Hippocampal formation (tissue), 2 donors: ENCODE measurements at regions not wholly inside any gene's neighbourhood (a gene's known extent, or its start where the extent isn't known, plus 50 kb on each side); places are given as distances from the start of the nearest gene placed in this dataset.
"Not testable (repeated sequence)": the region's sequence is repeated elsewhere in the genome, so short reads cannot be mapped to it uniquely, and the experiment has no call there.

Experiments
- DNase-seq, 2 donors: peaks; one replicate each; lab custom pipeline; 2025; lab: John Stamatoyannopoulos, UW

DNA sequence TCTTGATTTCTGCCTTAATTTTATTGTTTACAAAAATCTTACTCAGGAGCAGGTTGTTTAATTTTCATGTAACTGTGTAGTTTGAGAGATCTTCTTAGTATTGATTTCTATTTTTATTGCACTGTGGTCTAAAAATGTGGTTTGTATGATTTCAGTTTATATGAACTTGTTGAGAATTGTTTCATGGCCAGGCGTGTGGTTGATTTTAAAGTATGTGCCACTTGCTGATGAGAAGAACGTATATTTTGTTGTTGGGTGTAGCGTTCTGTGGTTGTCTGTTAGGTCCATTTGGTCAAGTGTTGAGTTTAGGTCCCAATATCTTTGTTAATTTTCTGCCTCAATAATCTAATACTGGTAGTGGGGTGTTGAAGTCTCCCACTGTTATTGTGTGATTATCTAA is 996.8 kb downstream of the PCDH19 start:
- DNase-seq: no peak

DNA sequence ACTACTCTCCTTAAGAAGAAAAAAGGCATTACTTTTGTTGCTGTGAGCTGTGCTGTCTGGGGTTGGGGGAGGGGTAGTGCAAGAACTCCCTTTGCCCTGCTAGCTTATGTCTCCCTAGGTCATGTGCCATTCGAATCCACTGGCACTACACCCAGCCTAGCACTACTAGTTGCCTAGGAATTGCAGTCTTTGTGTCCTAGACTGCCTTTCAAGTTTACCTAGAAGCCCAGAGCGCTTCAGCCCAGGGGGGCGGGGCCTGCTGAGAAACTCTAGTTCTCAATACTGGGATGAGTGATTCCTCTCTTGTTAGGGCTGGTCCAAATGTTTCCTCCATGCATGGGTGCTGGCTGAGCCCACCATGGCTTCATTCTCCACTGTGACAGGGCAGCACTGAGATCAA is 1011.5 kb downstream of the PCDH19 start:
- DNase-seq: no peak

GRCh38 chrX:99397879-99398278 is 1012.2 kb downstream of the PCDH19 start:
- no peak for DNase-seq

- no peak for DNase-seq
Observed at GRCh38 chrX:99394456-99394855, 1015.6 kb downstream of the PCDH19 start.

- no peak for DNase-seq
Observed at GRCh38 chrX:99384594-99385374, 1025.3 kb downstream of the PCDH19 start.

DNA sequence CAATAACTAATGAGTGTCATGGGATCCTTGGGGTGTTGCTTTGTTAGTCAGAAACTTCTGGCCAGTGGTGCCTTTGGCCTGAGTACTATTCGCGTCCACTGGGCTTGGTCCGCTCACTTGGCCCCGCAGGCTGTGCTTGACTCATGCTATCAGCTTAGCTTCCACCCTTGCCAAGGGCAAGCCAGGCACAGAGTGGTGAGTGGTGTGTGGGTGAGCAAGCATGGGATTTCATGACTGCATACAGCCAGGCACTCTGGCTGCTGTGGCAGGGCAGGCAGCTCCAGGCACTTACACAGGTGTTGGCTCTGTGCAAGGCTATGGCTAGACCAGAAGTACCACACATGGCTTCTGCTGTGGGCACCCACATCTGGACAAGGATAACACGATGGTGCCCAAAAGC is 1026.3 kb downstream of the PCDH19 start:
- no peak for DNase-seq

DNA sequence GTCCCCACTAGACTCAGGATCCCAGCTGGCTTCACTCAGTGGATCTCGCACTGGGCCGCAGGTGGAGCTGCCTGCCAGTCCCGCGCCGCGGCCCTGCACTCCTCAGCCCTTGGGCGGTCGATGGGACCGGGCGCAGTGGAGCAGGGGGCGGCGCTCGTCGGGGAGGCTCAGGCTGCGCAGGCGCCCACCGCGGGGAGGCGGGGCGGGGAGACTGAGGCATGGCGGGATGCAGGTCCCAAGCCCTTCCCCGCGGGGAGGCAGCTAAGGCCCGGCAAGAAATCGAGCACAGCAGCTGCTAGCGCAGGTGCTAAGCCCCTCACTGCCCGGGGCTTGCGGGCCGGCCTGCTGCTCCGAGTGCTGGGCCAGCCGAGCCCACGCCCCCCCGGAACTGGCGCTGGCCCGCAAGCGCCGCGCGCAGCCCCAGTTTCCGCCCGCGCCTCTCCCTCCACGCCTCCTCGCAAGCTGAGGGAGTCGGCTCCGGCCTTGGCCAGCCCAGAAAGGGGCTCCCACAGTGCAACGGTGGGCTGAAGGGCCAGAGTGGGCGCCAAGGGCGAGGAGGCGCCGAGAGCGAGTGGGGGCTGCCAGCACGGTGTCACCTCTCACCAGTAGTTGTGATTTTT is 1038.0 kb downstream of the PCDH19 start:
- no peak for DNase-seq

DNA sequence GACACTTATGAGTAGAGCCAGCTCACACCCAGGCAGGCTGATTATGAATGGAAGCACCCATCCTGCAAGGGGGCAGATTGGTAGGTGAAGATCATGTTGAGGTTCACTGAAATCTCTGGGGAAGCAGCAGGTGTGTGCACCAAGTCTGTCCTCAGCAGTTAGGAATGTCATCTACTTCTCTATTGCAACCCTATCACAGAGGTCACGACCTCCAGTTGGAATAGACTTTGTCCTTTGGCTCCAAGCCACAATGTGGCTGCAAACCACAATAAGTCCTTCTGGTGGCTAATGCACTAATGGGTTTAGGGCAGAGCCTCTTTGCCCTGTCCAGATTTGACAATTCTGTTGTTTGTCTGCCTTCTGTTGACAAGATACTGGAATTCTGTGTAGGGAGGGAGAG is 1056.7 kb downstream of the PCDH19 start:
- no peak for DNase-seq

GRCh38 chrX:99348256-99348655 is 1061.8 kb downstream of the PCDH19 start:
- no peak for DNase-seq

DNA sequence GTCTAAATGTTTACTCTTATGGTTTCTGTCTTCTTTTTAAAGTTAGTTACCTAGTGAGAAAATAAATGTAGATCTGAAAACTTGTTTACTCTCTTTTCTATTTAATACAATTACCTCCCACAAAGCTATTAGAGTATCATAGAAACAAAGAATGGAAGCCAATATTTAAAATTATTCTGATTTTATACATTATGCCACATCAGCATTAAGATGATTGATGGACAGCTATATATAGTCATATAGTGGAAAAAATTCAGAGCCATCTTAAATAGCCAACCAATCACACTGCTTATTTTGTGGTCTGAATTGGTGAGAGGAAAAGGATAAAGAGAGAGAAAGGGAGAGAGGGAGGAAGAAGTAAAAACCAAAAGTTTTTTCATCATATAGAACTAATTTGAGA is 1101.8 kb downstream of the PCDH19 start:
- DNase-seq: no peak

DNA sequence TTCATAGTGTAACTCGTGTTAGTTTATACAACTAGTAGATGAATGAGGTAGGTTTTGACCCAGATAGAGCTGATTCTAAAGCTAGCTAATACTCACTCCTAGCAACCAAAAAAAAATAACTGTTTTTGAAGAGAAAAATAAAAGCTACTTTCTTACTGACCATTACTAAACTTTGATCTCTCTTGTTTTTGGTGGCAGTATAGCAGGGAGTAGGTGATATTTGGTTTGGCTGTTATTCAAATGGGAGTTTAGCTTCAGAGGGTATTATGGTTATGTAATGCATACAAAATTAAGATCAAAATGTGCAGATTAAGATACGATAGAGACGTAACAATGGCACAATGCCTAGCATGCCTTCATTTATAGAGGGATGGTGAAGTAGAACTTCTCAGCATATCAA is 1104.5 kb downstream of the PCDH19 start:
- no peak for DNase-seq

DNA sequence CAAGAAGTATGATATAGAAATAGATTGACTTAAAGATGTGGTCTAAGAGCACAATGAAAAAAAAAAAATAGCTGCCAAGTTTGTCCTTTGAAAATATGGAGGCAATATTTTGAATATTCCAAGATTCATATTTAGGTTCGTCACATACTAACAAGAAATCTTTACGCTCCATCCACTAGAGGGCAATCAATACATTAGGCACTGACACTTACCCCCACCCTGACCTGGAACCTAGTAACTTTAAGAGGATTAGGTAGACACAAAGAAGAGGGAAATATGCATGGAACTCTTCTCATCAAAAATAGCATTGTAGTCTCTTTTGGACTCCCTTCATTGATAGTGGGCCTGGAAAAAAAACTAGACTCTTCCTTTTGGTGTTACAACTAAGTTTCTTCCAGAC is 1108.1 kb downstream of the PCDH19 start:
- DNase-seq: peak in 1 of 2 donors; percentile 10

GRCh38 chrX:99271641-99272040 is 1138.4 kb downstream of the PCDH19 start:
- DNase-seq: no peak

DNA sequence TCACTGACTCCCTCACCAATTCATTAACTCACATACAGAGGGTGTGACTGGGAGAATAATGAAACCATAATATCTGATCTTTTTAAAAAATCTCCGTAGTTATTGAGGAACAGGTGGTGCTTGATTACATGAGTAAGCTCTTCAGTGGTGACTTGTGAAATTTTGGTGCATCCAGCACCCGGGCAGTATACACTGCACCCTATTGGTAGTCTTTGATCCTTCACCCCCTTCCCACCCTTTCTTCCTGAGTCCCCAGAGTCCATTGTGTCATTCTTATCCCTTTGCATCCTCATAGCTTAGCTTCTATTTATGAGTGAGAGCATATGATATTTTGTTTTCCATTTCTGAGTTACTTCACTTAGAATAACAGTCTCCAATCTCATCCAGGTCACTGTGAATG is 1143.8 kb downstream of the PCDH19 start:
- DNase-seq: no peak

GRCh38 chrX:99248180-99248579 is 1161.9 kb downstream of the PCDH19 start:
- no peak for DNase-seq

GRCh38 chrX:99242001-99242400 is 1168.1 kb downstream of the PCDH19 start:
- no peak for DNase-seq

DNA sequence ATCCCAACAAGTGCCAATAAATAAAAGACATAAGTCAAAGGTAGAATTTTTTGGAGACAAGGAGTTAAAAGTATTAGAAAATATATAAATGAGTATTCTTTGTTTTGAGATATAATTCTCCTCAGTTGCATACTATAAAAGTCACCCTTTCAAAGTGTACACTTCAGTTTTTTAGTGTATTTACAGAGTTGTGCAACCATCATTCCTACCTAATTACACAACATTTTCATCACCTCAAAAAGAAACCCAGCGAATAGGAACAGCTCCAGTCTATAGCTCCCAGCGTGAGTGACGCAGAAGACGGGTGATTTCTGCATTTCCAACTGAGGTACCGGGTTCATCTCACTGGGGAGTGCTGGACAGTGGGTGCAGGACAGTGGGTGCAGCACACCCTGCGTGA is 1175.7 kb downstream of the PCDH19 start:
- not testable (repeated sequence) for DNase-seq

GRCh38 chrX:99192421-99192820 is 1217.7 kb downstream of the PCDH19 start:
- DNase-seq: no peak

GRCh38 chrX:99184153-99184552 is 1225.9 kb downstream of the PCDH19 start:
- DNase-seq: no peak

DNA sequence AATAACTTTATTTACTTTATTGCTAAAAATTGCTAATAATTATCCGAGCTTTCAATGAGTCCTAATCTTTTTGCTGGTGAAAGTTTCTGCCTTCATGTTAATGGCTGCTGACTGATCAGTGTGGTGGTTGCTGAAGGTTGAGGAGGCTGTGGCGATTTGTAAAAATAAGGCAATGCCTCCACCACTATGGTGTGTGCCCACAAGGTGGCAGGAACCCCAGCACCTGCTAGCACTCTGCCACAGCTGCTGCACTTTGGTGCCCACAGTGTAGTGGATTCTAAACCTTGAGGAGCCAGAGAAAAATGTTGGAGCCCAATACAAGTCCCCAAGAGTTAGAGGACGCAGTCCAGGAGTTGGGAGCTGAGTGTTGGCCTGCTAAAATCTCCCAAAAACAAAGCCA is 1237.1 kb downstream of the PCDH19 start:
- no peak for DNase-seq

- no peak for DNase-seq
Observed at GRCh38 chrX:99142745-99143144, 1267.3 kb downstream of the PCDH19 start.

DNA sequence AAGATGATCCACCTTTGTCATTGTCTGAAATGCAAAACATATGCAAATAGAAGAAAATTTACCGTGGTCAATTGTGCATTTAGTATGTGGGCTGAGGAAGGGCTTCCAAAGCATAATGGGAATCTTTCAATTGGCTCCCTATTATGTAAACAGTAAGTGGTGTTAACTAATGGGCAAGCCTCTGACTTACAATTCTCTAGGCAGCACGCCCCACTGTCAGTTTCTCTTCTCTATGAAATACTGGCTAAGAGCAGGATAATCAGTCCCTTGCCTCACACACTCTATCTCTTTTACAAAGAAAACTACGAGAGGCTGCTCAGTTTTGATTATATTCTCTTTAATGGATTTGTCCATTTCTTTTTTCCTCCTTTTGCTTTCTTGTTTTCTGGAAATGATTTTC is 1272.6 kb downstream of the PCDH19 start:
- DNase-seq: no peak

DNA sequence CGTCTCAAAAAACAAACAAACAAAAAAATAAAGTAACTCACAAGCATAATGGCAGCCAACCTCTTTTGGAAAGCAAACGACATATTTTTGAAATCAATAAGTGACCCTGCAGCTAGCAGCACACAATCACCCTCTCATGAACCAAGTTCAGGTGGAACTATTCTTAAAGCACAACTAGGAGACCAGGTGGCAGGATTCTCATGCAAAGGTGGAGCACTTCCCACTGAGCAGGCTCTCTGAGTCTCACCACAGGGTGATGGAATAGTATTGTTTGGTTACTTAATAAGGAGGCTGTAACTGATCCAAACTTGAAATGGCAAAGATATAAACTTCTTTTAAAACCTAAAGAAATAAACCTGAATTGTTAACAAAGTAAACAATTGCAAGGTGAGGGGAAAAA is 1293.1 kb downstream of the PCDH19 start:
- no peak for DNase-seq
